ENCODE measurements at regions not wholly inside any gene's neighbourhood (a gene's known extent, or its start where the extent isn't known, plus 50 kb on each side); places are given as distances from the start of the nearest gene placed in this dataset.

GRCh38 chr9:99312736-99313135 is 90.7 kb downstream of the SEC61B start:
- no peak for DNase-seq
- Histone ChIP-seq H3K27me3 (ENCODE audit: control insufficient read depth, insufficient read depth, low read length) (no peaks in the 10 kb centered on the region), H3K9ac (ENCODE audit: low read length in 3 of 3) (no peak overlapping the region), H3K36me3 (ENCODE audit: control insufficient read depth in 2 of 3, insufficient read depth in 3 of 3, low read length in 3 of 3) (no peaks in the 10 kb centered on the region), H3K27ac (ENCODE audit: low read depth in 2 of 2, low read length in 2 of 2) (no peak overlapping the region), H3K4me1 (ENCODE audit: control insufficient read depth in 2 of 3, insufficient read depth in 2 of 3, low read depth in 1 of 3, low read length in 3 of 3) (peaks cover 0 to 4% (median 0%) of the 10 kb centered on the region in 3 donors), H3K9me3 (ENCODE audit: control insufficient read depth in 2 of 3, insufficient read depth in 1 of 3, low read length in 3 of 3) (no peaks in the 10 kb centered on the region), H3K4me3 (ENCODE audit: low read length in 3 of 3) (no peak overlapping the region)
- intact Hi-C loops (cut with DNase I): no loop called here
- no peak for TF ChIP-seq CTCF (IDR thresholded peaks at IDR 0.05; ENCODE audit: borderline replicate concordance, extremely low read depth, insufficient read depth)
- no peak for FAIRE-seq

- FAIRE-seq (no peak), DNase-seq (no peak)
- Histone ChIP-seq H3K27ac (ENCODE audit: low read depth in 2 of 2, low read length in 2 of 2) (no peak overlapping the region), H3K36me3 (ENCODE audit: control insufficient read depth in 2 of 3, insufficient read depth in 3 of 3, low read length in 3 of 3) (no peaks in the 10 kb centered on the region), H3K4me3 (ENCODE audit: low read length in 3 of 3) (no peak overlapping the region), H3K9me3 (ENCODE audit: control insufficient read depth in 2 of 3, insufficient read depth in 1 of 3, low read length in 3 of 3) (no peaks in the 10 kb centered on the region), H3K27me3 (ENCODE audit: control insufficient read depth, insufficient read depth, low read length) (no peaks in the 10 kb centered on the region), H3K9ac (ENCODE audit: low read length in 3 of 3) (no peak overlapping the region), H3K4me1 (ENCODE audit: control insufficient read depth in 2 of 3, insufficient read depth in 2 of 3, low read depth in 1 of 3, low read length in 3 of 3) (no peaks in the 10 kb centered on the region)
- intact Hi-C loops (cut with DNase I): no loop called here
- TF ChIP-seq CTCF (IDR thresholded peaks at IDR 0.05; ENCODE audit: borderline replicate concordance, extremely low read depth, insufficient read depth): no peak
These were observed 97.0 kb downstream of the SEC61B start for GRCh38 chr9:99319048-99319447.

DNA sequence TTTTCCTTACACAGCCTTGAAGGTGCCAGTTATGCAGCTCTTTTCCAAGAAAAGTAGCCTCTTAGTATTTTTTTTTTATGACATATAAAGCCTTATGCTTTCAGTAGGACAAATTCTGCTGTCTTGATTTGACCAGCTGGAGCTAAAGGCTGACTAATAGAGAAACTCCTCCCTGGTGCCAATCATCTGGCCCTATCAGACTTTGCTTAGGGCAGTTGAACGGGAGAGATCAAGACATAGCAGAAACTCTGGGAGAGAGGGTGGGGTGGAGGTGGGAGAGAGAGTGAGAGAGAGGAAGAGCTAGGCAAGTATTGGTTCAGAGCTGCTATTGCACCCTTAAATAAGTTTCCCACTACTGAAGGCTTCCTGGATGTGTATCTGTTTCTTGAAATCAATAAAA is 100.2 kb downstream of the SEC61B start:
- FAIRE-seq (no peak), DNase-seq (no peak)
- Histone ChIP-seq H3K4me3 (ENCODE audit: low read length in 3 of 3) (no peak overlapping the region), H3K36me3 (ENCODE audit: control insufficient read depth in 2 of 3, insufficient read depth in 3 of 3, low read length in 3 of 3) (no peaks in the 10 kb centered on the region), H3K9me3 (ENCODE audit: control insufficient read depth in 2 of 3, insufficient read depth in 1 of 3, low read length in 3 of 3) (no peaks in the 10 kb centered on the region), H3K9ac (ENCODE audit: low read length in 3 of 3) (no peak overlapping the region), H3K27ac (ENCODE audit: low read depth in 2 of 2, low read length in 2 of 2) (no peak overlapping the region), H3K4me1 (ENCODE audit: control insufficient read depth in 2 of 3, insufficient read depth in 2 of 3, low read depth in 1 of 3, low read length in 3 of 3) (no peaks in the 10 kb centered on the region), H3K27me3 (ENCODE audit: control insufficient read depth, insufficient read depth, low read length) (no peaks in the 10 kb centered on the region)
- intact Hi-C loops (cut with DNase I): no loop called here
- no peak for TF ChIP-seq CTCF (IDR thresholded peaks at IDR 0.05; ENCODE audit: borderline replicate concordance, extremely low read depth, insufficient read depth)

Data from kidney (tissue), 13 donors.